ENCODE measurements at regions not wholly inside any gene's neighbourhood (a gene's known extent, or its start where the extent isn't known, plus 50 kb on each side); places are given as distances from the start of the nearest gene placed in this dataset.

DNA sequence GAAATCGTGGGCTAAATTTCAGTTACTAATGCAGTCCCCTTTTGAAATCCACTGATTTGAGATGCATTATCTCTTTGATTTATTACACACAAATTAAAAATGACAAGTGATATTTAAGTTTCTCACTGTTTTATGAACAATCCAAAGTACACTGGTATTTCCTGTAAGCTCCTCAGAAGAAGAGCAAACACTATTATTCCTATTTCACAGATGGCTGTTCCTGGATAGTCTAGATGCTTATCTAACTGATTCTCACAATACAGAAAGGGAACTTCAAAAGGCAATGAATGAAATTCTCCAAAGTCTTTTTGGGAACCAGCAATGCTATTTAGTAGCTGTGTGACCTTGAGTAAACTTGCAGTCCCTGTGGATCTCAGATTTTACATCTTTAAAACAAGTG lies 404.7 kb upstream of the DAB2 start:
- no peak for DNase-seq (ENCODE audit: low read depth)
- TF ChIP-seq, protein P1, sequence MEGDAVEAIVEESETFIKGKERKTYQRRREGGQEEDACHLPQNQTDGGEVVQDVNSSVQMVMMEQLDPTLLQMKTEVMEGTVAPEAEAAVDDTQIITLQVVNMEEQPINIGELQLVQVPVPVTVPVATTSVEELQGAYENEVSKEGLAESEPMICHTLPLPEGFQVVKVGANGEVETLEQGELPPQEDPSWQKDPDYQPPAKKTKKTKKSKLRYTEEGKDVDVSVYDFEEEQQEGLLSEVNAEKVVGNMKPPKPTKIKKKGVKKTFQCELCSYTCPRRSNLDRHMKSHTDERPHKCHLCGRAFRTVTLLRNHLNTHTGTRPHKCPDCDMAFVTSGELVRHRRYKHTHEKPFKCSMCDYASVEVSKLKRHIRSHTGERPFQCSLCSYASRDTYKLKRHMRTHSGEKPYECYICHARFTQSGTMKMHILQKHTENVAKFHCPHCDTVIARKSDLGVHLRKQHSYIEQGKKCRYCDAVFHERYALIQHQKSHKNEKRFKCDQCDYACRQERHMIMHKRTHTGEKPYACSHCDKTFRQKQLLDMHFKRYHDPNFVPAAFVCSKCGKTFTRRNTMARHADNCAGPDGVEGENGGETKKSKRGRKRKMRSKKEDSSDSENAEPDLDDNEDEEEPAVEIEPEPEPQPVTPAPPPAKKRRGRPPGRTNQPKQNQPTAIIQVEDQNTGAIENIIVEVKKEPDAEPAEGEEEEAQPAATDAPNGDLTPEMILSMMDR (conservative IDR thresholded peaks at IDR 0.05; ENCODE audit: low read depth, low read length): no peak
- H3K4me3 ChIP-seq (ENCODE audit: low read length): no peak overlapping the region

DNA sequence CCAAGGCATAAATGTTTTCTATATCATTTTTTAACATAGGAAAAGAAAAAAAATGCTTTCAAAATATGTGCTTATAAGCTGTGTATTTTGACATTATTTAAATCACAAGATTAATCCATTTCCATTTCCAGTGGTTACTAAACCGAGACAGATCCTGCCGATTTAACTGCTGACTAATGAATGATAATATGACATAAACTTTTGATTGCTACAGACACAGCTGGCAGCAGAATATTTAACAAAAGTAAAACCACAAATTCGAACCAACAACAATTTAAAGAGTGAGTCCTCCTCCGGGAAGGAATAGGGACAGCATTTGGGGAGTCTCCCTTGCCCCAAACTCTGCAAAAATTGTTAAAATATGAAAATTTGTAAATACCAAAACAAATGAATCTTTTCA lies 401.3 kb upstream of the DAB2 start:
- no peak for DNase-seq (ENCODE audit: low read depth)
- no peak overlapping the region for H3K4me3 ChIP-seq (ENCODE audit: low read length)
- TF ChIP-seq, protein P1 (conservative IDR thresholded peaks at IDR 0.05; ENCODE audit: low read depth, low read length): no peak

DNA sequence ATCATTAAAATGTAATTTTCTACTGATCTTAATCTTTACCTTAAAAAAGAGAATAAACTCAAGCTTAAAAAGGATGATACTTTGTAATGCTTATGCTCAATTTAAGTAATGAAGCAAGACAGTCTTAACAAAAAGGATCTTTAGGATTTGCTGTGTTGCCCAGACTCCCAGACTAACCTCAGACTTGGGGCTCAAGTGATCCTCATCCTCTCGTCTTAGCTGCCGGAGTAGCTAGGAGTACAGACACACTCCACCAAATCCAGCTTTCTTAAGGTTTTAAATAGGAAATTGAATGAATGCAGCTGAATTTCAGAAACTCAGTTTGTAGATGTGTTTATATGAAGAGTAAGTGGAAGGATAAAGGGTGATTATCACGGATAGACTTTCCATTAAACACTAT lies 400.5 kb upstream of the DAB2 start:
- no peak overlapping the region for H3K4me3 ChIP-seq (ENCODE audit: low read length)
- TF ChIP-seq, protein P1 (conservative IDR thresholded peaks at IDR 0.05; ENCODE audit: low read depth, low read length): no peak
- DNase-seq (ENCODE audit: low read depth): no peak

DNA sequence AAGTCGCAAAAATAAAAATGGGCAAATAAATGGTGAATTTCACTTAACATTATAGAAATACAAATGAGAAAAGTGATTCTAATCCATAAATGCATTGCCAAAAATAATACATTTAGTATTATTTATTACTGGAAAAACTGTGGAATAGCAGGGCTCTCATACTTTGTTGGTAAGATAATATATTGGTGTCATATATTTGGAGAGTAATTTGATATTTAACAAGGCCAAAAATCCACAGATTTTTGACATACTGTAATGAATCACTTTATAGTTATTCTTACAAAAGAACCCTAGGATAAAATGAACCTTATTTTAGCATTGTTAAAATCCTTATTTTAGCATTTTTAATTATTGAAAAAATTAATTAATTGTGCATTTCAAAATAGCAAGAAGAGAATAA lies 397.2 kb upstream of the DAB2 start:
- DNase-seq (ENCODE audit: low read depth): no peak
- TF ChIP-seq, protein P1 (conservative IDR thresholded peaks at IDR 0.05; ENCODE audit: low read depth, low read length): no peak
- H3K4me3 ChIP-seq (ENCODE audit: low read length): no peak overlapping the region

DNA sequence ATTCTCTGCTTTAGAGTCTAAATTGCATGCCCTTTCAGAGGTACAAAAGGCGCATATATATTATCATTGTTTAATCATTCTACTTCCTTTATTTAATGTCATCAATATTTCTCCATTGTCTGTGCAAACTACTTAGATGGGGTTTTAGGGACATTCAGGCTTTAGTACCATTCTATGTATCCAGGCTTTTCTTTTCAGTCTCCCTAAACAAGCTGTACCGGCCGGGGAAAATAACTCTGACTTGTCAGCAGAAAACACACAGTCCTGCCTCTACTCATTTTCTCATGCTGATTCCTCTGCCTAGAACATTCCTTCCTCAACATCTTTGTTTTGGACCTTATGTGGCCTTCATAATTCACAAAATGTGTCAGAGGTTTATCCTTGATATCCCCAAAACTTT lies 392.1 kb upstream of the DAB2 start:
- no peak for DNase-seq (ENCODE audit: low read depth)
- no peak overlapping the region for H3K4me3 ChIP-seq (ENCODE audit: low read length)
- TF ChIP-seq, protein P1 (conservative IDR thresholded peaks at IDR 0.05; ENCODE audit: low read depth, low read length): no peak

DNA sequence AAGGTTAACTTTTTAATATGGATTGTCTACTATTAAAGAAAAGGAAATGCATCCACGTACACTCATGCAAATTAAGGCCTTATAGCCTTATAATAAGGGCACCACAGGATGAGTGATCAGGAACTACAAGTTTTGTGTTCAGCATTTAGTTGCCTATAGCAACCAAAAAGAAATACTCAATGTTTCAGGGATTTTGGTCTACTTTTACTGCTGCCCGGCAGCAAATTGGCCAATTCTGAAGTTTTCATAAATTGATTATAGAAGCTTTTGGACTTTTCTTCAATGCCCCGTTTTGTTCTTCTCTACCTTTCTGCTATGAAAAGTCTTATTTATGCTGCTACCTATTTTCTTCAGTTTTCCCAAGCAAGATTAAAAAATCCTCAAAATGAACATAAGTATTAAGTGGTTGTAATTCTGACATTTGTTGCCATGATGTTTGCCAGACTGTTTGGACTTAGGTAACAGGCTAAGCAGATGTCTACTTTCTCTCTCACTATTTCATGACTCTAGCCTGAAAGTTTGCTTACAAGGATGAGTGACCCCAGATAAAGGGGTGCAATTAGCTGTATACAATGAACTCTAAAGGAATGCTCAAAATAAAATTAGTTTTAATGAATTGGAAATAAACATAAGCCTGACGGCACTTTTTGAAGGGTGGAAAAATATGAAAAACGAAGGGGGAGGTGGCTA lies 391.5 kb upstream of the DAB2 start:
- no peak for DNase-seq (ENCODE audit: low read depth)
- TF ChIP-seq, protein P1 (conservative IDR thresholded peaks at IDR 0.05; ENCODE audit: low read depth, low read length): no peak
- no peak overlapping the region for H3K4me3 ChIP-seq (ENCODE audit: low read length)

DNA sequence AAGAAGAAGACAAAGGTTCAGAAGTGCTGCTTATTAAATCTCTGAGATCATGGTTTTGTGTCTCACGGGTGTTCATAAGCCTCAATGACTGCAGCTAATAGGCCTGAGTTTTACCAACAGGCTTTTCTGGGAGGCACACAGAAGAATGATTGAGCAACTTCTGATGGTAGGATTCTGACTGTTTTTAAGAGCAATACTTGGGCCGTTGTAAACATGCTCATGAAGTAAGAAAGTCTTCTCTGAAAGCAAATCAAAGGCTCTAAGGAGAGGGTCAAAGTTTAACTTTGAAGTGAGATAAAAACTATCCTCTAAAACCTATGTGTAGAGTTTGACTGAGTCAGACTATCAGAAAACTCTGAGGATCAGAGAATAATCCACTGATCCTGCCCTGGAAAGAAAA lies 390.9 kb upstream of the DAB2 start:
- DNase-seq (ENCODE audit: low read depth): no peak
- TF ChIP-seq, protein P1 (conservative IDR thresholded peaks at IDR 0.05; ENCODE audit: low read depth, low read length): no peak

More for the DNA sequence above, 390.9 kb upstream of the DAB2 start:
- H3K4me3 ChIP-seq (ENCODE audit: low read length): no peak overlapping the region

Measured in retinal pigment epithelial cell (primary cell).